ENCODE measurements at regions not wholly inside any gene's neighbourhood (a gene's known extent, or its start where the extent isn't known, plus 50 kb on each side); places are given as distances from the start of the nearest gene placed in this dataset.

DNA sequence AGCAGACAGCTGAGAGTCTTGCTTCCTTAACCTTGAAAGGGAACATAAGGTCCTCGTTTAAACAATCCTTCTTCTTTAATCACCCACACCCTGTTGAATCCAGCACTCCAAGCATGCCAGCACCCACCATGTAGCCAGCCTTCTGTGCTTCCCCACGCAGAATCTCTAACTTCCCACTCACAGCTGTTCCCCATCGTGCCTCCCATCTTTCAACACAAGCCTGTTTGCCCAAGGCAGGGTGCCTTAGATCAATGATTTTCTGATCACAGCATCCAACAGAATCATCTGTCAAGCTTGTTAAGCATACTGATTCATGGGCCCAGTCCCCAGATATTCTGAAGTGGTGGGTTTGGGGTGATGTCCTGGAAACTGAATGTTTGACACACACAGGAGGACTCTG is 530.8 kb downstream of the SH2D4B start:
- TF ChIP-seq, protein P1, sequence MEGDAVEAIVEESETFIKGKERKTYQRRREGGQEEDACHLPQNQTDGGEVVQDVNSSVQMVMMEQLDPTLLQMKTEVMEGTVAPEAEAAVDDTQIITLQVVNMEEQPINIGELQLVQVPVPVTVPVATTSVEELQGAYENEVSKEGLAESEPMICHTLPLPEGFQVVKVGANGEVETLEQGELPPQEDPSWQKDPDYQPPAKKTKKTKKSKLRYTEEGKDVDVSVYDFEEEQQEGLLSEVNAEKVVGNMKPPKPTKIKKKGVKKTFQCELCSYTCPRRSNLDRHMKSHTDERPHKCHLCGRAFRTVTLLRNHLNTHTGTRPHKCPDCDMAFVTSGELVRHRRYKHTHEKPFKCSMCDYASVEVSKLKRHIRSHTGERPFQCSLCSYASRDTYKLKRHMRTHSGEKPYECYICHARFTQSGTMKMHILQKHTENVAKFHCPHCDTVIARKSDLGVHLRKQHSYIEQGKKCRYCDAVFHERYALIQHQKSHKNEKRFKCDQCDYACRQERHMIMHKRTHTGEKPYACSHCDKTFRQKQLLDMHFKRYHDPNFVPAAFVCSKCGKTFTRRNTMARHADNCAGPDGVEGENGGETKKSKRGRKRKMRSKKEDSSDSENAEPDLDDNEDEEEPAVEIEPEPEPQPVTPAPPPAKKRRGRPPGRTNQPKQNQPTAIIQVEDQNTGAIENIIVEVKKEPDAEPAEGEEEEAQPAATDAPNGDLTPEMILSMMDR (IDR thresholded peaks at IDR 0.05), result no peak
- TF ChIP-seq REST (IDR thresholded peaks at IDR 0.05; ENCODE audit: insufficient read depth in 1 of 2, low read depth in 2 of 2, low read length in 1 of 2), result no peak
- TF ChIP-seq POLR2AphosphoS5 (IDR thresholded peaks at IDR 0.05; ENCODE audit: low read depth, low read length), result no peak
- no peak for TF ChIP-seq SIN3A (IDR thresholded peaks at IDR 0.05; ENCODE audit: borderline replicate concordance, insufficient read depth, low read depth, low read length)
- no peak for TF ChIP-seq TCF7L2 (IDR thresholded peaks at IDR 0.05; ENCODE audit: low read depth, low read length)

All from Panc1 (cell line).